ENCODE measurements at regions not wholly inside any gene's neighbourhood (a gene's known extent, or its start where the extent isn't known, plus 50 kb on each side); places are given as distances from the start of the nearest gene placed in this dataset.
"Not testable (repeated sequence)": the region's sequence is repeated elsewhere in the genome, so short reads cannot be mapped to it uniquely, and the experiment has no call there.

DNA sequence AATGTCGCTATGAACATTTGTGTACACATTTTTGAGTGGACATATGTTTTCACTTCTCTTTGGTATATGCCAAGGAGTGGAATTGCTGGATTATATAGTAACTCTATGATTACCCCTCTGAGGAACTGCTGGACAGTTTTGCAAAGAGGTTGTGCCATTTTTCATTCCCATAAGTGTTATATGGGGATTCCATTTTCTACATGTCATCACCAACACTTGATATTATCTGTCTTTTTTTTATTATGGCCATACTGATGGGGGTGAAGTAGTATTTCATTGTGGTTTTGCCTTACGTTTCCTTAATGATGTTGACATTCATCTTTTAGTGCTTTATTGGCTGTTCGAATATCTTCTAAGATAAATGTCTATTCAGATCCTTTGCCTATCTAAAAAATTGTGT is 171.8 kb upstream of the LAMA2 start:
- no peak for TF ChIP-seq POLR2A (IDR thresholded peaks at IDR 0.05)
- TF ChIP-seq, protein P1, sequence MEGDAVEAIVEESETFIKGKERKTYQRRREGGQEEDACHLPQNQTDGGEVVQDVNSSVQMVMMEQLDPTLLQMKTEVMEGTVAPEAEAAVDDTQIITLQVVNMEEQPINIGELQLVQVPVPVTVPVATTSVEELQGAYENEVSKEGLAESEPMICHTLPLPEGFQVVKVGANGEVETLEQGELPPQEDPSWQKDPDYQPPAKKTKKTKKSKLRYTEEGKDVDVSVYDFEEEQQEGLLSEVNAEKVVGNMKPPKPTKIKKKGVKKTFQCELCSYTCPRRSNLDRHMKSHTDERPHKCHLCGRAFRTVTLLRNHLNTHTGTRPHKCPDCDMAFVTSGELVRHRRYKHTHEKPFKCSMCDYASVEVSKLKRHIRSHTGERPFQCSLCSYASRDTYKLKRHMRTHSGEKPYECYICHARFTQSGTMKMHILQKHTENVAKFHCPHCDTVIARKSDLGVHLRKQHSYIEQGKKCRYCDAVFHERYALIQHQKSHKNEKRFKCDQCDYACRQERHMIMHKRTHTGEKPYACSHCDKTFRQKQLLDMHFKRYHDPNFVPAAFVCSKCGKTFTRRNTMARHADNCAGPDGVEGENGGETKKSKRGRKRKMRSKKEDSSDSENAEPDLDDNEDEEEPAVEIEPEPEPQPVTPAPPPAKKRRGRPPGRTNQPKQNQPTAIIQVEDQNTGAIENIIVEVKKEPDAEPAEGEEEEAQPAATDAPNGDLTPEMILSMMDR (IDR thresholded peaks at IDR 0.05 in 8 of 11, conservative IDR thresholded peaks at IDR 0.05 in 3 of 11): no peak
- no peak for TF ChIP-seq POLR2AphosphoS5 (IDR thresholded peaks at IDR 0.05)
- no peaks in the 10 kb centered on the region for H3K4me1 ChIP-seq
- 74 to 88% (median 87%) methylated on average over 3 of the region's 3 CpGs for WGBS, 5 donors
- no peak for DNase-seq
- H3K4me3 ChIP-seq: no peak overlapping the region
- intact Hi-C loops (cut with DNase I; ENCODE audit: low total_unique reads): no loop called here
- no peaks in the 10 kb centered on the region for H3K36me3 ChIP-seq
- no peak overlapping the region for H3K27ac ChIP-seq
- no peaks in the 10 kb centered on the region for H3K27me3 ChIP-seq (replicated peaks in 1 of 7)
- no peaks in the 10 kb centered on the region for H3K9me3 ChIP-seq

GRCh38 chr6:128710315-128710714 is 172.6 kb upstream of the LAMA2 start:
- intact Hi-C loops (cut with DNase I; ENCODE audit: low total_unique reads): no loop called here
- no peak overlapping the region for H3K27ac ChIP-seq
- 70 to 93% (median 73%) methylated on average over 2 of the region's 2 CpGs for WGBS, 5 donors
- H3K27me3 ChIP-seq (replicated peaks in 1 of 7): no peaks in the 10 kb centered on the region
- TF ChIP-seq, protein P1 (IDR thresholded peaks at IDR 0.05 in 8 of 11, conservative IDR thresholded peaks at IDR 0.05 in 3 of 11): no peak
- no peak for TF ChIP-seq POLR2AphosphoS5 (IDR thresholded peaks at IDR 0.05)
- no peak for TF ChIP-seq POLR2A (IDR thresholded peaks at IDR 0.05)
- H3K9me3 ChIP-seq: no peaks in the 10 kb centered on the region
- DNase-seq: no peak
- H3K4me1 ChIP-seq: no peaks in the 10 kb centered on the region
- no peaks in the 10 kb centered on the region for H3K36me3 ChIP-seq
- no peak overlapping the region for H3K4me3 ChIP-seq

- no peak for TF ChIP-seq POLR2A (IDR thresholded peaks at IDR 0.05)
- no peak for TF ChIP-seq POLR2AphosphoS5 (IDR thresholded peaks at IDR 0.05)
- TF ChIP-seq, protein P1 (IDR thresholded peaks at IDR 0.05 in 8 of 11, conservative IDR thresholded peaks at IDR 0.05 in 3 of 11): no peak
- H3K4me3 ChIP-seq: no peak overlapping the region
- H3K4me1 ChIP-seq: no peaks in the 10 kb centered on the region
- no peaks in the 10 kb centered on the region for H3K27me3 ChIP-seq (replicated peaks in 1 of 7)
- H3K36me3 ChIP-seq: no peaks in the 10 kb centered on the region
- H3K27ac ChIP-seq: no peak overlapping the region
- no peak for DNase-seq
- intact Hi-C loops (cut with DNase I; ENCODE audit: low total_unique reads): no loop called here
- no peaks in the 10 kb centered on the region for H3K9me3 ChIP-seq
- WGBS, 5 donors: 81 to 95% (median 88%) methylated on average over 4 of the region's 4 CpGs
Observed at GRCh38 chr6:128704601-128705000, 178.3 kb upstream of the LAMA2 start.

- not testable (repeated sequence) for H3K4me3 ChIP-seq
Observed at GRCh38 chr6:128703794-128704193, 179.1 kb upstream of the LAMA2 start.

More at GRCh38 chr6:128703794-128704193, 179.1 kb upstream of the LAMA2 start:
- H3K4me1 ChIP-seq; H3K27ac ChIP-seq; DNase-seq; H3K36me3 ChIP-seq; H3K9me3 ChIP-seq; intact Hi-C loops (cut with DNase I; ENCODE audit: low total_unique reads); H3K27me3 ChIP-seq (replicated peaks in 1 of 7): not testable (repeated sequence)
- 74 to 95% (median 86%) methylated on average over 3 of the region's 3 CpGs for WGBS, 5 donors
